ENCODE measurements at regions not wholly inside any gene's neighbourhood (a gene's known extent, or its start where the extent isn't known, plus 50 kb on each side); places are given as distances from the start of the nearest gene placed in this dataset.

DNA sequence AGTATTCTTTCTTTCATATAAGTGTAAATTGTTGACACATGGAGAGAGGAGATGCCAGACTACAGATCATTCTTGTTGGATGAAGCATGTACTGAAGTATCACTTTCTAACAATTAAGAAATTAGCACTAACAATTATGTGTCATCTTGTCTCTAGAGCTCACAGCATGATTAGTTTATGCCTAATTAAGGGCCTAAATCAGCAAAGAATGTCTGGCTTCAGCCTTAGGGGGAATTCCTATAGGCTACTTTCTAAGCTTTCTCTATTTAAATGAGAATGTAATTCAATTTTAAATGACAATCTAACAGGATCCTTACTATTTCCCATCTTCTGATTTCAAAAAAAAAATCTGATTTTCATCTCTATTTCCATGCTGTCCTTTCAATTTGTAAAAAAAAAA is 371.0 kb downstream of the EPHA7 start:
- H4K8ac ChIP-seq (ENCODE audit: extremely low read depth, insufficient read depth, low read length), result no peak overlapping the region
- H3K79me1 ChIP-seq (ENCODE audit: low read depth, low read length), result no peaks in the 10 kb centered on the region
- no peaks in the 10 kb centered on the region for H4K20me1 ChIP-seq (replicated peaks in 1 of 2; ENCODE audit: control insufficient read depth in 1 of 2, insufficient read depth in 2 of 2, low read length in 2 of 2)
- FAIRE-seq, result peak; percentile 45
- no peak overlapping the region for H2BK5ac ChIP-seq (ENCODE audit: low read depth, low read length)
- no peak overlapping the region for H4K91ac ChIP-seq (replicated peaks; ENCODE audit: insufficient read length, low read length)
- no peak overlapping the region for H3K9ac ChIP-seq (replicated peaks in 1 of 4; ENCODE audit: extremely low read depth in 1 of 4, low read depth in 3 of 4, low read length in 3 of 4)
- no peak overlapping the region for H3K4ac ChIP-seq (replicated peaks; ENCODE audit: insufficient read length, low read depth, low read length)
- H3K4me1 ChIP-seq (replicated peaks in 1 of 4; ENCODE audit: control insufficient read depth in 3 of 4, insufficient read depth in 4 of 4, low read length in 3 of 4), result peaks cover 0 to 10% (median 2%) of the 10 kb centered on the region in 4 experiments; a peak in 2 of 7 replicates
- POLR2A ChIA-PET (ENCODE audit: partially characterized antibody), result no interaction called here
- no peaks in the 10 kb centered on the region for H3K79me2 ChIP-seq (ENCODE audit: control insufficient read depth in 1 of 2, insufficient read depth in 2 of 2, low read length in 2 of 2)
- no peak overlapping the region for H3K56ac ChIP-seq (replicated peaks; ENCODE audit: insufficient read length, low read depth, low read length)
- no peak overlapping the region for H2BK15ac ChIP-seq (ENCODE audit: low read length)
- no peak overlapping the region for H2BK120ac ChIP-seq (replicated peaks; ENCODE audit: low read depth, low read length)
- no peak for DNase-seq (ENCODE audit: low read depth in 1 of 2, low spot score in 2 of 2)
- CTCF ChIA-PET (ENCODE audit: partially characterized antibody), result interaction anchor here (1.2 kb wide), 1 partner anchor 106 kb away, joined by 3 read pairs; no protein-coding TSS in a partner anchor
- peak overlapping the region; percentile 57 for H4K5ac ChIP-seq (ENCODE audit: insufficient read length, low read depth, low read length)
- H3K4me3 ChIP-seq (ENCODE audit: extremely low read depth in 1 of 4, insufficient read depth in 2 of 4, low read depth in 3 of 4, low read length in 4 of 4), result peak overlapping the region in 1 of 4 experiments; percentile 26; a peak in 2 of 8 replicates
- H3K18ac ChIP-seq (ENCODE audit: extremely low read depth, low read length), result no peak overlapping the region; the same call in 1 of the 2 replicates
- no peak overlapping the region for H2BK12ac ChIP-seq (ENCODE audit: low read depth, low read length)
- no peak overlapping the region for H2BK20ac ChIP-seq (ENCODE audit: low read length)
- H3K27me3 ChIP-seq (replicated peaks in 1 of 4; ENCODE audit: control insufficient read depth in 3 of 4, extremely low read depth in 1 of 4, insufficient read depth in 3 of 4, low read length in 3 of 4), result no peaks in the 10 kb centered on the region
- H3K23ac ChIP-seq (ENCODE audit: insufficient read length), result no peak overlapping the region
- no peak overlapping the region for H2AFZ ChIP-seq (ENCODE audit: low read length)
- no peak overlapping the region for H2AK5ac ChIP-seq (ENCODE audit: low read depth, low read length)
- no peak overlapping the region for H3K27ac ChIP-seq (ENCODE audit: low read depth, low read length)
- no peaks in the 10 kb centered on the region for H3K36me3 ChIP-seq (ENCODE audit: control insufficient read depth in 2 of 4, insufficient read depth in 4 of 4, low read length in 3 of 4)
- 0 out of 4 replicates have a peak overlapping the region, but pooled peaks of 1 of the 2 experiments have one; percentile 19 for H3K4me2 ChIP-seq (ENCODE audit: insufficient read depth in 1 of 2, low read depth in 2 of 2, low read length in 2 of 2)
- H3K14ac ChIP-seq (ENCODE audit: insufficient read length), result no peak overlapping the region
- no peaks in the 10 kb centered on the region for H3K23me2 ChIP-seq (ENCODE audit: low read depth, low read length)
- no peaks in the 10 kb centered on the region for H3K9me3 ChIP-seq (ENCODE audit: insufficient read depth in 2 of 2, low read depth in 1 of 2, low read length in 1 of 2)
- TF ChIP-seq, protein P1, sequence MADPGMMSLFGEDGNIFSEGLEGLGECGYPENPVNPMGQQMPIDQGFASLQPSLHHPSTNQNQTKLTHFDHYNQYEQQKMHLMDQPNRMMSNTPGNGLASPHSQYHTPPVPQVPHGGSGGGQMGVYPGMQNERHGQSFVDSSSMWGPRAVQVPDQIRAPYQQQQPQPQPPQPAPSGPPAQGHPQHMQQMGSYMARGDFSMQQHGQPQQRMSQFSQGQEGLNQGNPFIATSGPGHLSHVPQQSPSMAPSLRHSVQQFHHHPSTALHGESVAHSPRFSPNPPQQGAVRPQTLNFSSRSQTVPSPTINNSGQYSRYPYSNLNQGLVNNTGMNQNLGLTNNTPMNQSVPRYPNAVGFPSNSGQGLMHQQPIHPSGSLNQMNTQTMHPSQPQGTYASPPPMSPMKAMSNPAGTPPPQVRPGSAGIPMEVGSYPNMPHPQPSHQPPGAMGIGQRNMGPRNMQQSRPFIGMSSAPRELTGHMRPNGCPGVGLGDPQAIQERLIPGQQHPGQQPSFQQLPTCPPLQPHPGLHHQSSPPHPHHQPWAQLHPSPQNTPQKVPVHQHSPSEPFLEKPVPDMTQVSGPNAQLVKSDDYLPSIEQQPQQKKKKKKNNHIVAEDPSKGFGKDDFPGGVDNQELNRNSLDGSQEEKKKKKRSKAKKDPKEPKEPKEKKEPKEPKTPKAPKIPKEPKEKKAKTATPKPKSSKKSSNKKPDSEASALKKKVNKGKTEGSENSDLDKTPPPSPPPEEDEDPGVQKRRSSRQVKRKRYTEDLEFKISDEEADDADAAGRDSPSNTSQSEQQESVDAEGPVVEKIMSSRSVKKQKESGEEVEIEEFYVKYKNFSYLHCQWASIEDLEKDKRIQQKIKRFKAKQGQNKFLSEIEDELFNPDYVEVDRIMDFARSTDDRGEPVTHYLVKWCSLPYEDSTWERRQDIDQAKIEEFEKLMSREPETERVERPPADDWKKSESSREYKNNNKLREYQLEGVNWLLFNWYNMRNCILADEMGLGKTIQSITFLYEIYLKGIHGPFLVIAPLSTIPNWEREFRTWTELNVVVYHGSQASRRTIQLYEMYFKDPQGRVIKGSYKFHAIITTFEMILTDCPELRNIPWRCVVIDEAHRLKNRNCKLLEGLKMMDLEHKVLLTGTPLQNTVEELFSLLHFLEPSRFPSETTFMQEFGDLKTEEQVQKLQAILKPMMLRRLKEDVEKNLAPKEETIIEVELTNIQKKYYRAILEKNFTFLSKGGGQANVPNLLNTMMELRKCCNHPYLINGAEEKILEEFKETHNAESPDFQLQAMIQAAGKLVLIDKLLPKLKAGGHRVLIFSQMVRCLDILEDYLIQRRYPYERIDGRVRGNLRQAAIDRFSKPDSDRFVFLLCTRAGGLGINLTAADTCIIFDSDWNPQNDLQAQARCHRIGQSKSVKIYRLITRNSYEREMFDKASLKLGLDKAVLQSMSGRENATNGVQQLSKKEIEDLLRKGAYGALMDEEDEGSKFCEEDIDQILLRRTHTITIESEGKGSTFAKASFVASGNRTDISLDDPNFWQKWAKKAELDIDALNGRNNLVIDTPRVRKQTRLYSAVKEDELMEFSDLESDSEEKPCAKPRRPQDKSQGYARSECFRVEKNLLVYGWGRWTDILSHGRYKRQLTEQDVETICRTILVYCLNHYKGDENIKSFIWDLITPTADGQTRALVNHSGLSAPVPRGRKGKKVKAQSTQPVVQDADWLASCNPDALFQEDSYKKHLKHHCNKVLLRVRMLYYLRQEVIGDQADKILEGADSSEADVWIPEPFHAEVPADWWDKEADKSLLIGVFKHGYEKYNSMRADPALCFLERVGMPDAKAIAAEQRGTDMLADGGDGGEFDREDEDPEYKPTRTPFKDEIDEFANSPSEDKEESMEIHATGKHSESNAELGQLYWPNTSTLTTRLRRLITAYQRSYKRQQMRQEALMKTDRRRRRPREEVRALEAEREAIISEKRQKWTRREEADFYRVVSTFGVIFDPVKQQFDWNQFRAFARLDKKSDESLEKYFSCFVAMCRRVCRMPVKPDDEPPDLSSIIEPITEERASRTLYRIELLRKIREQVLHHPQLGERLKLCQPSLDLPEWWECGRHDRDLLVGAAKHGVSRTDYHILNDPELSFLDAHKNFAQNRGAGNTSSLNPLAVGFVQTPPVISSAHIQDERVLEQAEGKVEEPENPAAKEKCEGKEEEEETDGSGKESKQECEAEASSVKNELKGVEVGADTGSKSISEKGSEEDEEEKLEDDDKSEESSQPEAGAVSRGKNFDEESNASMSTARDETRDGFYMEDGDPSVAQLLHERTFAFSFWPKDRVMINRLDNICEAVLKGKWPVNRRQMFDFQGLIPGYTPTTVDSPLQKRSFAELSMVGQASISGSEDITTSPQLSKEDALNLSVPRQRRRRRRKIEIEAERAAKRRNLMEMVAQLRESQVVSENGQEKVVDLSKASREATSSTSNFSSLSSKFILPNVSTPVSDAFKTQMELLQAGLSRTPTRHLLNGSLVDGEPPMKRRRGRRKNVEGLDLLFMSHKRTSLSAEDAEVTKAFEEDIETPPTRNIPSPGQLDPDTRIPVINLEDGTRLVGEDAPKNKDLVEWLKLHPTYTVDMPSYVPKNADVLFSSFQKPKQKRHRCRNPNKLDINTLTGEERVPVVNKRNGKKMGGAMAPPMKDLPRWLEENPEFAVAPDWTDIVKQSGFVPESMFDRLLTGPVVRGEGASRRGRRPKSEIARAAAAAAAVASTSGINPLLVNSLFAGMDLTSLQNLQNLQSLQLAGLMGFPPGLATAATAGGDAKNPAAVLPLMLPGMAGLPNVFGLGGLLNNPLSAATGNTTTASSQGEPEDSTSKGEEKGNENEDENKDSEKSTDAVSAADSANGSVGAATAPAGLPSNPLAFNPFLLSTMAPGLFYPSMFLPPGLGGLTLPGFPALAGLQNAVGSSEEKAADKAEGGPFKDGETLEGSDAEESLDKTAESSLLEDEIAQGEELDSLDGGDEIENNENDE (IDR thresholded peaks at IDR 0.05; ENCODE audit: insufficient replicate concordance, low read length), result peak; percentile 88

Data from H1 (cell line).